ENCODE measurements at regions not wholly inside any gene's neighbourhood (a gene's known extent, or its start where the extent isn't known, plus 50 kb on each side); places are given as distances from the start of the nearest gene placed in this dataset.
A peak's percentile ranks its signal among the peaks of the same experiment; 100 is the strongest.
"Not testable (repeated sequence)": the region's sequence is repeated elsewhere in the genome, so short reads cannot be mapped to it uniquely, and the experiment has no call there.

DNA sequence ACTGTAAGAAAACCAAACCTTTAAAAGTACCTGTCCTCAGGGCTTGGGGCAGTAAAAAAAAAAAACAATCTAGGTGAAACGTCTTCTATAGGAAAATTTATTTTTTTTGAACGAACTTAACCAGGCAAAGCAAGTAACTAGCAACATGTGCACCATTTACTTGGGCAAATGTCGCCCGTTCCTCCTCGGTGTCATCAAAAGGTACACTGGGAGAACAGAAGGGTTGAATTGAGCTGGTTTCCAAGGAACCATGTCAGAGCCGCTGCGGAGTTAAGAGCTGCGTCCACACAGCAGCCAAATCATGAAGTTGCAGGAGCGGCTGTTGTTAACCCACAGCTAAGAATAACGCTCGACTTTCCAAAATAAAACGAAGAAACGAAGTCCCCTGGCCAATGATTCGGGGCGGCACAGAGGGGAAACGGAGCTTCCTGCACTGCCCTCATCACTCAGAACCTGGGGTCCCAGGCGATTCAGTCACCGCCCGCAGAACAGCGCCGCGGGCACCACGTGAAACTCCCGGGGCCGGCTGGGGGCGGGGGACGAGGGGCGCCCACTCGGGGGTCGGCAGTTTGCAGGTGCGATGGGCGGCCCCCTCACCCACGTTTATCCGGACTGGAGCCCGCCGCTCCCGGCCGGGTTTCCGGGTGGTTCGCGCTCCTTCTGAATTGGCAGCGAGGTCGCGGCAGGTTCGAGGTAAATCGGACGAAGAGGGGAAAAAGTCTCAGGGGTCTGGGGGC lies 53.6 kb upstream of the PLGLB1 start:
- ATAC-seq; intact Hi-C loops (cut with micrococcal nuclease): not testable (repeated sequence)
- DNase-seq = peak; percentile 43

DNA sequence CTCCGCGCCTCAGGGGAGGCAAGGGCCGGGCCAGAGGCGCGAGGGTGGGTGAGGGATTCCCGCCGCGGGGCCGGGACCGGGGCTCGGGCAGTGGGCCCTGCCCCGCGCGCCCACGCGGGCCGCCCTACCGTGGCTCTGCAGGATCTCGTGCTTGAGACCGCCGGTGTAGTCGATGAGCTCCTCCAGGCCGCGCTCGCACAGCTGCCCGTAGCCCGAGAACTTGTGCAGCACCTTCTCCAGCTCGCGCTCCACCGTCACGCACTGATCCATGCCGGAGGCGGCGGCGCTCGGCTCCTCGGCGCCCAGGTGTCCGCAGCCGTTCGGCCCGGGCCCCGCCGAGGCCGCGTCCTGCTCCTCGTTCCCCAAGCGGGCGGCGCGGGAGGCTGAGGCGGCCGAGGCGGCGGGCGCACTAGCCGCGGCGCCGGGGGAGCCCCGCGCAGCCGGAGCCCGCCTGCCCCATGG lies 54.2 kb upstream of the PLGLB1 start:
- ATAC-seq = peak; percentile 10
- intact Hi-C loops (cut with micrococcal nuclease) = not testable (repeated sequence)
- peak; percentile 67 for DNase-seq

DNA sequence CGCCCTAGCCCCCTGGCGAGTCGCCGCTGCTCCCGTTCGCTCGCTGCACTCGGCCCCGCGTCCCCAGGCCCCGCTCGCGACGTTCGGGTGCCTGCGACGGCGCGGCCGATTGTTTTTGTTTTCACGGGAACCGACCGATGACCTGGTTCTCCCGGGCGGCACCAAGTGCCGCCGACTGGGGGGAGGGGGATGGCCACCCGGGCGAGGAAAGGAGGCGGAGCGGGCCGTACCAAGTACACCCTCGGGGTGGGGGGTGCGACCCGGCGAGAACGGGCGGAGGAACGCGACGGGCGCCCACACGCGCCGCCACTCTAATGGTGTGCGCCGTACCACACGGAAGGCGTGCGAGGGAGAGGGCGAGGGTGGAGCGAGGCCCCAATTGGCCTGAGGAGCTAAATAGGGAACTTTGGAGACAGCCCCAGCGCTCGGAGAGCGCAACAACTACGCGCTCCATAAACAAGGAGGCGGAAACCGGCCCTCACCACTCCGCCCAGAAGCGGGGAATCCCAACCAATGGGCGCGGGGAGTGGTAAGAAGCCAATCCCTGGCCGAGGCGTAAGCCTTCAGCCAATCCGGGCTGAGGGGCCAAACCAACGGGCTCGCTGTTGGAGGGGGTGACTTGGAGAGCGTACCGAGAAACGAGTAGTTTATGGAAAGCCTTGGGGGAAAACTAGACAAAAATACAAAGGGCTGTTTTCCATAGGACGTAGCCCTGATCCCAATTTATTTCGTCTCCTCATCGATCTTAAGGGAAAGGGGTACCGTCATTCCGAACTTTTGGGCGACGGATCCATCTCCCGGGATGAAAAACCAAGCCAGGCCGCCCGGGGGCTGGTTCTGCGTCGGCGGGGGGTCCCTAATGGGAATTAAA lies 54.8 kb upstream of the PLGLB1 start:
- peak; percentile 95 for DNase-seq
- peak; percentile 96 for ATAC-seq
- intact Hi-C loops (cut with micrococcal nuclease) = not testable (repeated sequence)

DNA sequence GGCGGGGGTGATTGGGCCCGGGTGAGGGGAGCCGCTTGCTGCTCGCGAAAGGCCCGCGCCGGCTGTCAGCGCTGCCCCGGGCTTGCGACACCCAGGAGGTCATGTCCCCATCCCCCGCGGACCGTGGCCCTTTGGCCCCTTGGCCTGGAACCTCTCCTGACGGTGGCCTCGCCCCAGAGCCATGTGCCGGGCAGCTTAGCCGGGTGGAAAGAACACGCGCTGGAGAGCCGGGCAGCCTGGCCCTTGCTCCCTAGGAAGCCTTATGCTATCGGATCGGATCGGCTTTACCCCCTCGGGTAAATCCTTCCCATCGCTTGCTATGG lies 55.4 kb upstream of the PLGLB1 start:
- ATAC-seq = peak; percentile 59
- DNase-seq; intact Hi-C loops (cut with micrococcal nuclease): not testable (repeated sequence)

DNA sequence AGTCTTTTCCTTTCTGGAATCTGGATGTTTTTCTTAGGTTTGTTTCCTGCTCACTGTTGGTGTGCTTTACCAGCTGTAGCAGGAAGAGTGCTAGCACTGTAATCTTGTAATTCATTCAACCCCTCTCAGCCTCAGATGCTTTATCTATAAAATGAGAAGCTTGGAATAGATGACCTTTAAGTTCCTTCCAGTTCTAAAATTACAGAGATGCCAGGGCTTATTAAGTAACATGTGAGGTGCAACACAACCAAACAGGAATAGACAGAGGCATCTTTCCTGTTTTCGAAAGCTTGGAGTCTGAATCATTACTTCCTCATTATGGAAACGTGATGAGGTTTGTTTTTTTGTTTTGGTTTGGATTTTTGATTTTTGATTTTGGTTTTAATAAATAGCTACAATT lies 60.1 kb upstream of the PLGLB1 start:
- peak; percentile 58 for ATAC-seq
- intact Hi-C loops (cut with micrococcal nuclease); DNase-seq: not testable (repeated sequence)

DNA sequence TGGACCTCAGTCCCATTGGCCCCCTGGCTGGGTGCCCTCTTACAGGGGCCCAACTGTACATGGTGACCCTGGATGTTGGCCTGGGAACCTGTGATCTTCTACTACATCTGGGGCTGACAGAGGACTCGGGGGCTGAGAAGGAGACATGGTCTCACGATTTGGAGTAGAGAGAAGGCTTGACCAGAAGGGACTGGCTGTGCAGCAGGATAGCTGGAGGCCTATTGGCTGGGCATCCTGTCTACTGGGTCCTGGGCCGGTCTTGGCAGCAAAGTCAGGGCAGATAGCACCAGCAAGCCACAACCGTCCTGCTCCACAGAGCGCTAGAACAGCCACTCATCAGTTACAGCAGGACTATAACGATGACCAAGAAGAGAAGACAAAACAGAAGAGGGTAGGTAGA lies 66.4 kb upstream of the PLGLB1 start:
- DNase-seq; intact Hi-C loops (cut with micrococcal nuclease); ATAC-seq: not testable (repeated sequence)

DNA sequence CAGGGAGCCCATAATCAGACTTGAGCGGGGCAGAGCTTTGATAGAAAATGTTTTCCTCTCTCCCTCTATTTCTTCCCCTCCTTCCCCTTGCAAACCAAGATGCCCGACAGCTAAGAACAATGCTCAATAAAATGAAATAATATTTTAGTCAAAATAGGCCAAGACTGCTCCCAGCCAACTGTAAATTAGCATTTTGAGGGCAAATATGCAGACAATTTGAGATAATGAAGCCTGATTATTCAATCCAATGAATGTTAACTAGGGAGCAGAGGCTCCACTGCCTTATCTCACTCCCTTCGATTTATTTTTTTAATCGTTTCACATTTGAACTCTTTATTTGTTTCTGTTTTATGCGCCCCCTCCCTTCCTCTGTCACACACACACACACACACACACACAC lies 67.8 kb upstream of the PLGLB1 start:
- intact Hi-C loops (cut with micrococcal nuclease); DNase-seq; ATAC-seq: not testable (repeated sequence)

DNA sequence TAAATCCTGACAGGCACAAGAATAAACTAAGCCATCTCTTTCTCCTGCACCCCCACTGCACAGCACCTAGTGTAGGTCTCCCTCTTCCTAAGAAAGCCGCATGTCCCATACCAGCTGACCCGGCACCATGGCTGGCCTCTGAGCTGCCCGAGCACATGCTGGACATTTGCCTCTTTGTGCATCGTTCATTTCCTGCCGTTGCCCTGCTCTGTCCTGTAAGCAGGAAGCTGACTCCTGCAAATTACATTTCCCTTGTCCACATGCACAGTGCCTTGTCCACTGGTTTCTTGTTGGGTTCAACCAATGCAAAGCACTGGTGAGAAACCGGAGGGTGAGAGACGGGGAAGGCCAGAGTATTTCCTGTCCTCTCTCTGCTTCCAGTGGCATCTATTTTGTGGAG lies 71.6 kb upstream of the PLGLB1 start:
- ATAC-seq = not testable (repeated sequence)

DNA sequence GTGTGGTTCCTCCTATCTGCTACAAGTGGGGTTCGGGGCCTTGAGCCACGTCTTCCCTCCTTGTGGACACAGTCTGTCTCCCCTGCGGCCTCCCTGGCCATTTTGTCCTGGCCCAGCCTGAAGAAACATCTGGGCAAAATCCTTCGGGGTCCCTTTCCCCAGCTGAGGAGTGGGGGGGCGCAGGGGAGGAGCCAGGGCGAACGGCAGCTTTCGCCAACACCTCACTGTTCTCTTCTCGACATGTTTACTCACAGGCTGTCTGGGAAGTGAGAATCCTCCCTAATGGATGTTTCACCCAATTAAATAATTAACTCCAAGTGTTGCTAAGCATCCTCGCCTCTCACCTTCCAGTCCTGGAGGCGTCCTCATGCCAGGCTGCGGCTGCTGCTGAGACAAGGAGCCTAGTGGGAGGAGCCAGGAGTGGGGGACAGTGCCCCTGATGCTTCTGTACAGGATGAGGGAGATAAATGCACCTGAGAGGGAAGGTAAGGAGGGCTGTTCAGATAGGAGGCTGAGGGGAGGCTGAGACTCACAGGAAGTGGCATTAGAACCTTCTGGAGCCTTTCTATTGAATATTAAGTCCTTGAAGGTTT lies 72.4 kb upstream of the PLGLB1 start:
- intact Hi-C loops (cut with micrococcal nuclease); ATAC-seq: not testable (repeated sequence)
- DNase-seq = peak; percentile 3

More for the DNA sequence above, 71.6 kb upstream of the PLGLB1 start:
- intact Hi-C loops (cut with micrococcal nuclease); DNase-seq: not testable (repeated sequence)

DNA sequence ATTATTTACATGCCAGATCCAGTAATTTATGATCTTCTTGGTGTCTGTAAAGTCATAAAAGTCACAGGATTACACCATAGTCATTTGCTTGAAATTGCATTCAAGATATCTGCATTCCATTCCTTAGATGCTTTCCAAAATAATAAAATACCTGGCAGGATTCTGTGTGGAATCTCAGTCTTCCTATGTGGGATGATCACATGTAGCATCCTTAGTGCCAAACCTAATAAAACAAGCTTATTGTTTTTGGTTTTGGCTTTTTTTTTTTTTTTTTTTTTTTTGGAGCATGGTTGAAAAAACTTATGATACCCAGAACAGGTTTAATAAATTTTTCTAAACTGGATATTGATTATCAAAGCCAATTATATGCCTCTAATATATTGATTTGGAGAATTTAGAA lies 74.2 kb upstream of the PLGLB1 start:
- DNase-seq; intact Hi-C loops (cut with micrococcal nuclease); ATAC-seq: not testable (repeated sequence)

DNA sequence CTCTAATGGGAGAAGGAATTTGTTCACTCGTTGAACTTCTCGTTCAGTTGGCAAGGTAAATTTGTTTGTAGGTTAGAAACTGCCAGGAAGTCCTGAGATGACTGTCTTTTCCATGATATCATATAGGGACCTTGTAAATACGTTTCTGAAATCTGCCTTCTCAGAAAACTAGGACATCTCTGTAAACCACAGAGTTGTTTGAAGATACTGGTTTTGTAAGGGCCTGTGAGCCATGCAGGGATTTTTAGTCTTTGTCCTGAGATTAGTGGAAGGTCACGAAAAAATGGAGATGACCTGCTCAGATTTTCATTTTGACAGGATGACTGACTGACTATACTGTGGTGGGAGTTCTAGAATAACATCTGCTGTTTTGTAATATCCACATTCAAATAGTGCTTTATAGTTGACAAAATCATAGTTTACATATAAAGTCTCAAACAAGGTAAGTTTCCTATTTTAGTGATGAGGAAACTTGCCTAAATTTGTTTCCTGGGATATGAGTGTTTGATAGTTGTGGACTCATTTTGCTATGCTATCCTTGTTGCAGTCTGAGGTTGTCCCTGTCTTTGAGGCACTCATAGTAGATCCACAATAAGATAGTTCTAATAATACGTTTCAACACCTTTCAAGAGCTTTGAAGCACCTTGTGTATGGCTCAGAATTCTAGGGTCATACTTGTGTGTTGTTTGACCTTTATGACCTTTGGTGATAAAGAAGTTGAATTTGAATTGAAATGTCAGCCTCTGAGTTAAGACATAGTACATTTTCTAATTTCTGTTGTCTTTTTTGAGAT lies 107.3 kb upstream of the PLGLB1 start:
- ATAC-seq; DNase-seq; intact Hi-C loops (cut with micrococcal nuclease): not testable (repeated sequence)

DNA sequence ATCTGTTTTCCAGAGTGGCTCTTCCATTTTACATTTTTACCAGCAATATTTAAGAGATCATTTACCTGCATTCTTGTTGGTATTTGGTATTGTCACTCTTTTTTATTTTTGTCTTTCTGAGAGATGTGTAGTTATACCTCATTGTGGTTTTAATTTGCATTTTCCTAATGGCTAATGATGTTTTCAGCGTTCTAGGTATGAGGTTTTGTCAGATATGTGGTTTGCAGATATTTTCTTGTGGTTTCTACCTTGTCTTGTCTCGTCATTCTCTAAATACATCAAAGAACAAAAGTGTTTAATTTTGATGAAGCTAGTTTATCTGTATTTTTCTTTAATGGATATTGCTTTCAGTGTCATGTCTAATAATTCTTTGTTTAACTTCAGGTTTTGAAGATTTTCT lies 110.9 kb upstream of the PLGLB1 start:
- ATAC-seq; DNase-seq; intact Hi-C loops (cut with micrococcal nuclease): not testable (repeated sequence)

DNA sequence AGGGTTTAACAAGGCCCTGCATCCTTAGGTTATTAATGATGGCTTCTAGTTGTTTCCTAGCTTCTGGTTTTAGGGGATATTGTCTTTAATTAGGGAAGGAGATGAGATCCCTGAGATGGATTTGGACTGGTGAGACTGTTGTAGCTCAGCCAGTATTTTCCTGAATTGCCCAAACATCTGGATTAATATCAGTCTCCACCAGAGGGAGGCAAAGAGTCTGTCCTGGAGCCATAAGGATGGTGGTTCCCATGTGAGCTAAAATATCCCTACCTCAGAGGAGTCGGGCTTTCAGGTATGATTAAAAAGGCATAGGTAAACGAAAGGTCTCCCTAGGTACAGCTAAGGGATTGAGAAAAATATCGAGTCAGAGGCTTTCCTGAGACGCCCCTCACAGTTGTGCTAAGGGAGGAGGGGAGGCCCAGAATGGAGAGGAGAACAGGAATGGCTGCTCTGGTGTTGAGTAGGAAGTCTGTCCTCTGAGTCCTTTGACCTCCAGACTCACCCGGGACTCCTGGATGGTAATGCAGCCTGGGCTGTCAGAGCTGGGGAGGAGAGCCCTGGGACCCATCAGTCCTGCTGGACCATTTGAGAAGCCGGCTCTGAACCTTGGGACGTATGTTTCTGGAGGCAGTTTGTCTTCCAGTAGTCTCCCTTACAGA lies 130.3 kb upstream of the PLGLB1 start:
- intact Hi-C loops (cut with micrococcal nuclease) = not testable (repeated sequence)
- peak; percentile 57 for ATAC-seq

DNA sequence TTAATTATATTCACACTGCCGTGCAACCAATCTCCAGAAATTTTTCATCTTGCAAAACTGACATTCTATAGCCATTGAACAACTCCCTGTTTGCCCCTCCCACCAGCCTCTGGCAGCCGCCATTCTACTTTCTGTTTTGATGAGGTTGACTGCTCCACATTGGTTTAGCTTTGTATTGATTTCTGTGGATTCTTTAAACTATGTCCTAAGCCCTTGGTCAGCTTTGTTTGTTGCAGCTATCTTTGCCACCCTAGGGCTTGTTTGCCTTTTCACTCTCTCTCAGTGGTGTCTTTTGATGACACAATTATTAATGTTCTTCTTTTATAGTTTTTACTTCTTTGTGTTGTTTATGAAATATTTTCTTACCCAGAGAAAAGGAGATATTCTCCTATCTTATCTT lies 152.8 kb upstream of the PLGLB1 start:
- ATAC-seq; intact Hi-C loops (cut with micrococcal nuclease); DNase-seq: not testable (repeated sequence)

More for the DNA sequence above, 130.3 kb upstream of the PLGLB1 start:
- not testable (repeated sequence) for DNase-seq

DNA sequence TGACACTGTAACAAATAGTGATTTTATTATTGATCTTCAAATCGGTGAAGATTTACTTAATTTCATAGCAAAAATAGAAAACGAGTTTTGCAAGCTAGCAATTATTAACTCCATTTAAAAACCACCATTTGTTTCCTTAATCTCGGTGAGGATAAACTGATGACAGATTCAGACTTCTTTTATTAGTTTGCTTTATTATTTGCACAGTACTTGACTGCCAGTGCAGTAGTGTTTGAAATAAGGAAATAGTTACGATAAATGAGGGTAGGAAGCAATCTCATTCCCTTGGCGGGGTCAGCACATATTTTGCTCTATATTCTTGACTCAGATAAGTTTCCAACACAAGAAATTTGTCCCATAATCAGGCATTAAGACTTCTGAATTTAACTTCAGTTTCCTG lies 161.7 kb upstream of the PLGLB1 start:
- DNase-seq; intact Hi-C loops (cut with micrococcal nuclease); ATAC-seq: not testable (repeated sequence)

DNA sequence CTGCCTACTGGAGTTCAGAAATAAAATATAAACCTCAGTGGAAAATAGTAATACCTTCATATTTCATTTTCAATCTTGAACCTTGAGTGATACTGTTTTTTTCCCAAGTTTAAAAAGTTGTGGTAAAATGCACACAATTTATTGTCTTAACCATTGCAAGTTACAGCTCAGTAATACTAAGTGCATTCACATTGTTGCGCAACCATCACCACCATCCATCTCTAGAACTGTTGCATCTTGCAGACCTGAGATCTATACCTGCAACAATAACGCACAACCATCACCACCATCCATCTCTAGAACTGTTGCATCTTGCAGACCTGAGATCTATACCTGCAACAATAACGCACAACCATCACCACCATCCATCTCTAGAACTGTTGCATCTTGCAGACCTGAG lies 162.6 kb upstream of the PLGLB1 start:
- ATAC-seq; intact Hi-C loops (cut with micrococcal nuclease); DNase-seq: not testable (repeated sequence)

DNA sequence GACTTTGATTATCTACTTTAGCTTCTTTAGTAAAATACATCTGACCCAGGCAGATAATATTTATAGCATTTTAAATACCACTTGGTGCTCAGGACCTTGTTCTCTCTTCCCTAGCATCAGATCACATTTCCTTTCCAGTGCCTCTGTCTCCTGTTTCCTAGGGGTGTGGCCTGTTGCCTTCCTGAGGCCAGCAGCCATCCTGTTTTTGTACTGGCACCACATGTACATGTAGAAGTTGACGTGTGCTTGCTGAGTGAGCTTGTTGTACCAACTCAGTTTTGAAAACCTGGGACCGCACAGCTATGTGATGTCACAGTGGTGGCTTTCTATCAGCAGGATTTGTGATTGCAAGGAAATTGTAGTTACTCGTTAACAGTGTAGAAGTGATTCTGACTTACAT lies 167.6 kb upstream of the PLGLB1 start:
- intact Hi-C loops (cut with micrococcal nuclease); DNase-seq: not testable (repeated sequence)
- peak; percentile 20 for ATAC-seq

DNA sequence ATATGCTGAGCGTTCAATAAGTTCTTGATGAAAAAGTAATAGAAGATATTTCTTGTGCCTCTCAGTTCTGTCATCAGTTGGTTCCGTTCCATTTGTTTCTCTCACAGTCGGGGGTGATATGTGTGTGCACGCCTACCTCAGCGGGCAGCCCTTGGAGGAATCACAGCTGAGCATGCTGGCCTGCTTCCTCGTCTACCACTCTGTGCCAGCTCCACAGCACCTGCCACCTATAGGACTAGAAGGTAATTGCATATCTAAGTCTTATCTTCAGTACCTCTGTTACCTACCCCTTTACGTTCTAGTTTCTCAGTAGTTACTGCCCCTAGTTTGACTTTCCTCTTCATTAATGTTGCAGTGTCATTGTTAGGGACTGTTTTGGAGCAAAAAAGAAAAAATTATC lies 171.7 kb upstream of the PLGLB1 start:
- DNase-seq; intact Hi-C loops (cut with micrococcal nuclease): not testable (repeated sequence)
- ATAC-seq = peak; percentile 92

Measured in left ventricle myocardium superior (tissue), 1 donor.